HG03432 (cell line): ENCODE measurements at regions not wholly inside any gene's neighbourhood (a gene's known extent, or its start where the extent isn't known, plus 50 kb on each side); places are given as distances from the start of the nearest gene placed in this dataset.

ENCODE experiments used
- ATAC-seq: cut with Tn5 transposase; IDR thresholded peaks from one replicate; pipeline ENCODE4 v1.9.1; 2021; ENCODE audit warnings: mild to moderate bottlenecking, moderate library complexity; ENCODE audit not compliant: unreplicated experiment

DNA sequence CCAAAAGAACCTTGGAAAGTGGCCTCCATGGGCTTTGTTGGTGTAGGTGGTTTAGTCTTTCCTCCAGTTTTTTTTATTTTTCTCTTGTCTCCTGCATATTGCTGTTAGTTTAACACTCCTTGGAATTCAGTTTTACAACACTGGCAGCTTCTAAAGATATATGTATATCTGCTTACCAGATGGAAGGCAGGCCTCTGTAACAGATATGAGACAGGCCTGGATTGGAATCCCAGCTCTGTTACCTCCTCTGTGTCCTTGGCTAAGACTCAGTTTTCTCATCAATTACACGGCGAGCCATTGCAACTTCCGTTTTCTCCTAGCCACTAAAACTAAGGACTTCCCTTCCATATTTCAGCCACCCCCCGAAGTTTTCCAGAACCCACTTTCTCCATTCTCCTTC, 133.4 kb upstream of the SMAD1 start:
- no peak for ATAC-seq

DNA sequence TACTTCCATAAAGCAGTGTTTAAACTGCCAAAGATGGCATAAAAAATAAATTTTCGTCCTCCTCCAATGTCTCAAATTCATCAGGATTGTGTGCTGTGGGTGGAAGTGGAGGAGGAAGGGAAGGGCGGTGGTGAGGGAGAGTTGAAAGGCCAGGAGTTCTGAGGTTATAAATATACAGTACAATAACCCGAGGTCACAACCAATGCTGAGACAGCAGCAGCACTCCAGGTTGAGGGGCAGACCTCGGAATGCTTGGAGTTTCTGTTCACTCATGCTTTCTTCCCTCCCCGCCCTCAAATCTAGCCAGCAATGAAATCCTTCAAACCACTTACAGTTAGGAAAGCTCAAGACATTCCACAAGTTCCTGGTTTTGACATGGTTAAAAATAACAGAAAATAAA, 134.0 kb upstream of the SMAD1 start:
- no peak for ATAC-seq

DNA sequence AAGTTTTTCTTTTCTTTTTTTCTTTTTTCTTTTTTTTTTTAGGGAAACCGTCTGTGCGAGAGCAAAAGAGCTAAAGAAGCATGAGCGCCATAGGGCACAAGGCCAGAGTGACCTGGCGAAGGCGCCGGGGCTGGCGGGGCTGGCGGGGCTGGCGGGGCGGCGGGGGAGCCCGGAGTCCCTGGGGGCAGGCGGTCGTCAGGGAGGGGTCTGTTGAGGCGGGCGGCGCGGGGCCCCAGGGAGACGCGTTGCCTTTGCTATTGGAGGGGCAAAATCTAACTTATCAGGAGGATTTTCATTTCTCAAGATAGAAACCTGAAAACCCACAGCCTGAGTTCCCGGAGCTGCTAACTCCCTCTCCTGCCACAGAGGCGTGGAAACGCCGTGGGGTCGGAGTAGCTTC, 135.6 kb upstream of the SMAD1 start:
- no peak for ATAC-seq

DNA sequence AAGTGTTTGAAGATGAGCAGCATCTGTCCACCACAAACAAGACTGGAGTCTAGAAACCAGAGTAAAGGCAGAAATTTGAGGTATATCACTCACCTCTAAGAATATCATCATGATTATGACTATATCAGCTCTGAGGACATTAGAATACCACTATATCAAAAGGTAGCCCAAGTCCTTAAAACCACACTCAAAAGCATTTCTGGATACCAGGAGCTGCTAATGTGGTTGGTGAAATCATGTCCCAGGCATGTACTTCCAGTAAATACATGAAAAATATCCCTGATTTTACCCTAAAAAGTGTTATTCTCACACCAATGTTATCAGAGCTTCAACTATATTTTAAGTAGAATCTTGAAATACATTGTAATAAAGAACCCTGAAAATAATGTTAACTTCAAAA, 136.3 kb upstream of the SMAD1 start:
- ATAC-seq = no peak

DNA sequence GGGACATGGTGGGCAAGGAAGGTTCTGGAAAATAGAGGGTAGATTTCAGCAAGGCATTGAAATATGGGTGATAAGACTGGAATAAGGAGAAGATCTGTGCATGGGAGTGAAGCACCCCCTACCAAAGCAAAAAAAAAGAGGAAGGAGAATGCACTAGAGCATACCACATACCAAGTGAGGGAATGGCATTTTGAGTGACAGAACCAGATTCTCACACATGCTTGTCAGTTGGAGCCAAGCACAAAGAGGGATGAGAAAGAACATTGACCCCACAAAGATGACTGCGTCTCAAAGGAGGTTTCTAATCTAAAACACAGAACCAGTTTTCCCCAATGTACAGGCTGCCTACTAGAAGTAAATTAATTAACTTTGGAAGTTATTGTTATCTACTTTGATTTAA, 140.3 kb upstream of the SMAD1 start:
- ATAC-seq = no peak

DNA sequence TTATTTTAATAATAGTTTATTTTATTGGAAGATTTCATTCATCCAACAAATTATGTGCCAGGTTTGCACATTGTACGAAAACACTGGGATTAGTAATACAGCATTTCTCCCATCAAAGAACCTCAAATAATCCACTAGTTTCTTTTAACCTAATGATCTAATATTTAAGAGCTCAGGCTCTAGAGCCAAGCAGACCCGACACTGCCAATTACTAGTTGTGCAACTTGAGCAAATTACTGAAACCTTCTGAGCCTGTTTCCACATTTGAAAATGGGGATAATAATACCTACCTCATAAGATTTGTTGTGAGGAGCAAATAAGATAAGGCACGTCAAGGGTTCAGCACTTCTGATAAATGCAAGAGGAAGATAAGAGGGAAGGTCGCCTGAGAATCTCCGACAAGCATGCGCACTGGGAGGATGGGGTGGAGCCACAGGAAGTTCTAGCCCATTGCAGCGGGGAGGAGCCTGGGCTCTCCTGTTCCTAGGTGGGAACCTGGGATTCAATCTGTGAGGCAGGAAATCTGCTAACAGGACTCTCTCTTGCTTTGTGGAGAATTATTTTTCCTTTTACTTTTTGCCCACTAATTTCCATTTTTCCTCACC, 141.5 kb upstream of the SMAD1 start:
- no peak for ATAC-seq

DNA sequence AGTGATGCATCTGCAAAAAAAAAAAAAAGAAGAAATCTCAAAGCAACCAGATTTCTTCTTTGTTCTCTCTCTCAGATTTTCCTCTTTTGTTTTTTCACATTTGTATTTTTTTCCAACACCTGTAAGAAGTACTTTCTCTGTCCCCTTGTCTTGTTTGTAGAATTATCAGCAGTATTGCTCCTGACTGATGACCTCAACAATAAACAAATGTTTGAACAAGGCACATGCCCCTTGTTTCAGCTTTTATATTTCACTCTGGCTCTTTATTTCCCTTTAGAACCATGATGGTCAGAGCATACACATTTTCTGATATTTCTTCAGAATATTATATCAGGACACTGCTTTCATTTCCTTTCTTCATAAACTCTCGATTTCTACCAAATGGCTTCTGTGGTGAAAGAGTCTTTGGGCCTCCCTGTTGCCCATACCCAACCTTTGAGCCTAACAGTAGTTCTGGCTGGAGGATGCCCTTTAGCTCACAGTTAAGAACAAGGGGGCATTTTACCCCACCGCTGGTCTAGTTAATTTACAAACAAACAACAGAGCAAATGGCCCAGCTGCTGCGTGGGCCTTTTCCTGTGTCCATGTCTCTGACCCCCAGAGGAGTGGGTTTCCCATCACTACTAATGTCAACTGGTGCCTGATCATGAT, 142.5 kb upstream of the SMAD1 start:
- ATAC-seq = no peak

DNA sequence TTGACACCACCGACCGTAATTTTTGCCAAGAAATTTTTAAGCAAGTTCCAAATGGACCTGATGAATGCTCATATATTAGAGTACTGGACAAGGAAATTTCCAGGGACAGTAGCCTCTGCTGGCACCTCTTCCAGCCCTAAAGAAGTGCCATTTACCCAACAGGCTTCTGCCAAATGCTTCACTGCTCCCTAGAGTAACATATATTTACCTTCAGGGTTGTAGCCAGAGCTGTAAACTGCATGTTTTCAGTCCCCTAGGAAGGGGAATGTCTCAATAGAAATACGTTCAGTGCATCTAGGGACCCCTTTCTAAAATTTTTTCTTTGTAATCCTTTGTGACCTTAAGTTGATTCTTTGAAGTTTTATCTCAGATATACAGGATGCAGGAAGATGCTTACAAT, 143.1 kb upstream of the SMAD1 start:
- no peak for ATAC-seq

DNA sequence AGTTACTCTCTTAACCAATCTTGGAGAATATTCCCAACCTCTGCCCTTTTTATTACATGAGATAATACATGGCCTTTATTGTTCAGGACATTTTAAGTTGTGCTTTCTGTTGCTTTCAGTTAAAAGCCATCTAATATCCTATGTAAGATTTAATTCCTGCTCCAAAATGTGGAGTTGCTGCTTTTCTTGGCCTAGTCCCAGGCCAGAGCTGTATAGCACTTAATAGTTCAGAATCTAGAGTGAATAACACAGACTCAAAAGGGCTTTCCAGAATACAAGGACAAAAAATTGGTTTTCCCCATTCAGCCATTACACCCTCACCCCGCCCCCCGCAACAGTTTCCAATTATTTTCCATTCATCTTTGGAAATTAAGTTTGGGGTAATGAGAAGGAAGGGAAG, 144.3 kb upstream of the SMAD1 start:
- ATAC-seq = no peak

DNA sequence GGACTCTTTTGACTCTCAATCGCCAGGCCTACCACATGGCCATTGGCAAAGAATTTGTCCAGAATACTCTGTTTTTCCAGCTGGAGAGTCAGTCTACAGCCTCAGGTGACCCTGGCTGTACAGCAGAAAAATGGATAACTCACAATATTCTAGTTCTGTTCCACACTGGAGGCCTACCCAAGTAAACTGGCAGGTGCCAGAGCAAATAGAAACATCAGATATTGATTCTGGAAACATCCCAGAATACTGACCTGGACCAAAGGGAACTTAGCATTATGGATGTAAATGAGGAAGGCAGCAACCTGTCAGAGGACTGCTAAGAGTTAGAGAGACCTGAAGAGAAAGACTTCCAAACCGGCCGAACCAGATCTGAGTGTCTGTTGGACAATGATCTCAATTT, 147.9 kb upstream of the SMAD1 start:
- ATAC-seq = no peak

DNA sequence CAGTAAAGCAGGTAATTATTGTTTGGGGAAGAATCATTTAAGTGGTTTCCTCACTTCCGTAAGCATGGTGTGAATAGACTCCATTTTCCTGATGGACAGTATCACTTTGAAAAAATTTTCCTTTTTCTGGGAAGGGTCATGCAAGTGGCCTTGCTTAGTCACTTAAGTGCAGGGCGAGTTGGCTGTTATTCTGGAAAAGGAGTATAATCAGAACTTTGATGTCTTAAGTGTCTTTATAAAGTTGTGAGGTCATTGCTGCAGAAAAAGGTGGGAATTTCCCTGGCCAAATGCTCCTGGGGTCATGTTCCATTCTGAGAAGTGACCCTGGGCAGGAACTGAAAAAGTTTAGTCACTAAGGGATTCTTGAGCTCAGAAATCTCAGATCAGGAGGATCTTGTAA, 146.1 kb upstream of the OTUD4 start:
- no peak for ATAC-seq

DNA sequence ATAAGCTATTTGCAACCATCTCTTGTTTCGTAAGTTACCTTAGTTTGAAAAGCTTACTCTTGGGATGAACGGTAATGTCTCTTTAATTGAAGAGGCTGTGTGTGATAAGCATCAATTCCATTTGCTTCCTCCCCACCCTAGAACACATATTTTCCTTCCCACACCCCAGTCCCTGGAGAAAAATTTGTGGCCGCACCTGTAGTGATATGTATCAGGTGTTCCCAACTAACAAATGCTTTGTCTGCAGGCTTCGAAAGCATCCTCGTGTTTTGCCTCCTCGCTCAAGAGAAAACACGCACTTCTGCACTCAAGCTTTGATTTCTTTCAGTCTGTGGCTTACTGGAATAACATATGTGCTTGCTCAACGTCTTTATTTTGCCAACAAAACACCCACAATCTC, 143.8 kb upstream of the OTUD4 start:
- no peak for ATAC-seq

DNA sequence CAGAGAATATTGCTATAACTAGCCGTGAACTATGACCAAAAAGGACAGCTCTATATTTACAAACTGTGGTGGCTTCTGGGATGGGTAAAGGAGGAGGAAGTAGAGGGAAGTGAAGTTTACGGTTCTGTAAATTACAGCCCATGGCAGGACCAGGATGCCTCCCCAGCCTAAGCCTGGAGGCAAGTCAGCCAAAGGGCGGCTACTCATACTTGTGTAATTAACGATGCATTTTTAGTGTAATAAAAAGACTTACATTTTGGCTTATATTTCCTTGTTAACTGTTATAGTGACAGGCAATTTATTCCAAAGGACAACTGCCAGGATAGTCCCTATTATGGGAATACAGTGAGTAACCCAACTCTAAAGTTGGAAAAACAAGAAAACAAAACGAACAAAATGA, 139.9 kb upstream of the OTUD4 start:
- no peak for ATAC-seq

DNA sequence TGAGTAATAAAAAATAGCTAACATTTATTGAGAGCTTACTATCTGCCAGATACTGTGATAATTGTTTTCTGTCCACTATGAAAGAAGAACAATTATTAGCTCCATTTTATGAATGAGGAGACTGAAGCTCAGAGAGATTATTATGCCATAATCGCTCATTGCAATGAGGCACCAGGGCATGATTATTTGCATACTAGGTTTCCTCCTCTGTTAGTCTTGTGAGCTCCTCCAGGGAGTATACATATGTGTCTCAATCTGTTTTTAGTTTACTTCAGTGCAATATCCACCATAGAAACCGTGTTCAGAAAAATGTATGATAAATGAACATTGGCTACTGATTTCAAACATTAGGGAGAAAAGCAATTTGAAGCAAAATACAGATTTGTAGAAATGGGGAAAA, 139.4 kb upstream of the OTUD4 start:
- ATAC-seq = no peak

DNA sequence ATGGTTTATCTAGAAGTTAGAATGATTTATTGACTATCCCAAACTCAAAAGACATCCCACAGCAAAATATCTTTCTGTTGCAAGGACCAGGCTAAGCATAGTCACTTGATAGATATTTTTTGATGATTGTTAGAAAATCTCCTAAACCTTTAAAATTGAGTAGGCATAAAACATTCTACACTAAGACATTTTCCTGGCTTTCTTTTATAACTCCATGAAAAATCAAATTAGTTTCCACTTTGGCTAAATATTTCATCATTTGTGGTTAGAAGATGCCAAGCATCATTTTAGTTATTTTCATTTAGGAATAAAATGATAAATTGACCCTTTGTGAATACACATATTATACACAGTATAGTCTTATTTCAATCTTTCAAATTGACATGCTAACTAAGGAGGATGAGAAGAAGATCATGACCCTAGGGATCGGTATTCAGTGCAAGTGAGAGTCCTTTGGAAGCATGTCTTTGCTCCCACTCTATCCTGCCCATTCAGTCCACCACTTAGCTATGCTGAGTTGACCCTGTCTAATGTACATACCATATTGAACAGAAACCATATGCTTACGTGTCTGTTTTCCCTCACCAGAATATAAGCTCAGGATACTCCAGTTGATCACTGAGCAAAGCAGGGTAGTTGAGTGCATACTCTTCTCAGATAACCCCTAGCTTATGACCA, 136.6 kb upstream of the OTUD4 start:
- no peak for ATAC-seq

DNA sequence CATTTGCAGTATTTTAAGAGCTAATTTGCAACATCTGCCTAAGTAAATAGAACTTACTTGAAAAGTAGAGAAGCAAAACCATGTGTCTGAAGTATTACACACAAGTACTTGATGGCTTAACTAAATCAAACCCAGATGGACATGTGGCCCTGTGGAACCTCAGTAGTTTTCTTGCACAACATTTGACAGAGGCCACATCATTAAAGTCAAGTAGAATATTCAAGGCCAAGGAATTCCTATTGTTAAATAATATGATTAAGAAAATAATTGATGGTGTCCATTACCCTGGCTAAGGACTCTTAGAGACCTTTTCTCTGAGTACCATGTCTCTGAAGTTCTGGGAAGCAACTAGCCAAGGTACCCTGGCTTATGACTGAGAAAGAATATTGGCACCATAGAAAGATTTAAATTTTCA, 135.4 kb upstream of the OTUD4 start:
- ATAC-seq = no peak

DNA sequence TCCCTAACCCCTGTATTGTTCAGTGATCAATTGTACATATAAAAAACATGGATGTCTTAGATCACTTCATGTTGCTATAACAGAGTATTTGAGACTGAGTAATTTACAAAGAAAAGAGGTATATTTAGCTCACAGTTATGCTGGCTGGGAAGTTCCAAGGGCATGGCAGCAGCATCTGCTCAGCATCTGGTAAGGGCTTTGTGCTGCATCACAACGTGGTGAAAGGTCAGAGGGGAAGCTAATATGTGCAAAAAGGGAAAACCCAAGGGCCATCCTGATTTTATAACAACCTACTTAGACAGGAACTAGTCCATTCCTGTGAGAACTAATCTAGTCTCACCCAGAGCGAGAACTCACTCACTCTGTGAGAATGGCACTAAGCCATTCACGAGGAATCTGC, 128.2 kb upstream of the OTUD4 start:
- ATAC-seq = no peak

DNA sequence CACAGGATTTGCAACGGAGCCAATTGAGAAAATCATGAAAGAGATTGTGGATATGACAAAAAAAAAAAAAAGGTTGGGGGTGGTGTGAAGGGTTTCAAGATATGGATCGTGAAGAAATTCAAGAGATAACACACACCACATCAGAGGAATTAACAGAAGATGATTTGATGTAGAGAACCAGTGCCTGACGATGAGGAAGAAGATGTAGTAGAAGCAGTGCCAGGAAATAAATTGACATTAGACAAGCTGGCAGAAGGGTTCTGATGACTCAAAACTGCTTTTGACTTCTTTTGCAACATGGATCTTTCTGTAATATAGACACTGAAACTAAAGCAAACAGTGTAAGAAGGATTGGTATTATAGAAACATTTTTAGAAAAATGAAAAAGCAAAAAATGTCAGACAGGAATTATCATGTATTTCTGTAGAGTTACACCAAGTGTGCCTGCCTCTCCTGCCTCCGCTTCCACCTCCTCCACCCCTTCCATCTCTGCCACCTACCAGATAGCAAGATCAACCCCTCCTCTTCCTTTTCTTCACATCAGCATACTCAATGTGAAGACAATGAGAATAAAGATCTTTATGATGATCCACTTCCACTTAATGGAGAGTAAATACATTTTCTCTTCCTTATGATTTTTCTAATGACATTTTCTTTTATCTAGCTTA, 127.5 kb upstream of the OTUD4 start:
- ATAC-seq = no peak

DNA sequence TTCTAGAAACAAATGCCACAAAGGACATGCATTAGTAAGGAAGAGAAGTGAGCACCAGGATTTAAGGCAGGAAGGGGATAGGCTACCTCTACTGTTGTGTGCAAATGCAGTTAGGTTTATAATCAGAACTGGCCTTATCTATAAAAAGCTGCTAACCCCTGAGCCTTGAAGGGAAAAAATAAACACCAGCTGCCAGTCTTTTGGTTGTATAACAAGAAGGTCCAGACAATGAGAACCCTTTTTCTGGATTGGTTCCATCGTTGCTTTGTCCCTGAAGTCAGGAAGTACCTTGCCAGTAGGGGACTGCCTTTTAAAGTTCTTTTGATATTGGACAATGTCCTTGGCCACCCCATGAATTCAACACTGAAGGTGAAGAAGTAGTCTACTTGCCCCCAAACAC, 126.7 kb upstream of the OTUD4 start:
- ATAC-seq = no peak

DNA sequence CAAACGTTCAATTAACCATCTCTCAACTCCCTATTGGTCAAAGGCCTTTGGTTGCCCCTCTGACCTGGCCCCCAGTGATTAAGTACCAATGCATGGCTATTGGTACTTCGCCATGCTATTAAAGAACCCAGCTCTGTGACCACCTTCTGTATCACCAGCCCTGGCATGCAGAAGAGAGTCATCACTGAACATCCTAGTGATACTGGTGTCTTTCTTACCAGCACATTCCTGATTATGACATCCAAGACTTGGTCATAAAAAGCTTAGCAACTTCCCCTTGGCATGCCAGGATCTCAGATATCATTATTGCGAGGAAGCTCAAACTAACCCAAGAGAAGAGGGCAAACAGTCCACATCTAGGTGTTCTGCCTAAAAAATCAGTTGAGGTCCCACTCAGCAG, 122.3 kb upstream of the OTUD4 start:
- no peak for ATAC-seq

DNA sequence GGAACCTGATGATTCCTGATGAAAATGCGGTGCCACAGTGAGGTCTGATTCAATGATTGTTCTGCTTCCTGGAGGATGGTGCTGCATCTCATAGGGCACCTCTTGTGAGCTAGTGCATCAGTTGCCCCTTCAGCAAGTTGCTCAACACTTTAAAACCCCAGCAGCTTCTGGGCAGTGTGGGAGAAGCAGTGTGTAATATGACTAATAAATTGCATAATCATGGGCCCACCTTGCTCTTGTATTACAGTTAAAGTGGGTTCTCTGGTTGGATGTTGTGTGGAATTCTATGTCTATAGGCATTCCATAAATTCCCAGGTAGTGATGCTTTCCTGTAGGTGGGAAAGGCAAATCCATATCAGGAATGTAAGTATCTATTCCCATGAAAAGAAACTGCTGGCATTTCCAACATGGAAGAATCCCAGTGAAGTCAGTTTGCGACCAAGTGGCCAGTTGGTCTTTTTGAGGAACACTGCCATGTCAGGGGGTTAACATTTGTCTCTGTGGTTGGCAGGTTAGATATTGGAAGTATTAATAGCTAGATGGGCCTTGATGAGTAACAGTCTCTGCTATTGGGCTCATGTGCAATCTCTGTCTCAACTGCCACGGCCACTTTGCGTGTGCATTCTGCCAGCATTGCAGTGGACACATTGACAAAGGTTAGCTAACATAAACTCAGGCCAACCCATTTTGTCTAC, 121.1 kb upstream of the OTUD4 start:
- ATAC-seq = no peak
